Middle frontal gyrus (tissue), 1 donor: ENCODE measurements at regions not wholly inside any gene's neighbourhood (a gene's known extent, or its start where the extent isn't known, plus 50 kb on each side); places are given as distances from the start of the nearest gene placed in this dataset.
"Not testable (repeated sequence)": the region's sequence is repeated elsewhere in the genome, so short reads cannot be mapped to it uniquely, and the experiment has no call there.

ENCODE experiments used
- DNase-seq: peaks from one replicate; pipeline ENCODE4 v3.0.0-alpha.2; 2015; ENCODE audit warnings: low spot score; ENCODE audit errors: extremely low spot score

DNA sequence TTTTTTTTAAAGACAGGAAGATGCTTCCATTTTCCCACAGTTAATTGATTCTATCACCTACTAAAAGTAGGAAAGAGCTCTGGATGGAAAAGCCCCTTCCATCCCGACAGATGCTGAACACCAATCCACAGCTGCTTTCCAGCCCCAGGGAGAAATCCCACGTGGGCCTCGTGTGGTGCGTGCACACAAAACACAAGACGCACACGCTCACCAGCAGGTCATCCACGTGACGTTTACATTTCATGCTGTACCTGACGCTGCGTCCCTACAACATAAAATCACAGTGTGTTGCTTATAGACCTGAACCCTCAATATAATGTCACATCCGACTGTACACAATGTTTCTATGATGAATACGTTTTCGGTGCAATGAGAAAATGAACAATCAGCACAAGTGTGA lies 50.2 kb upstream of the DACT2 start:
- DNase-seq = no peak

DNA sequence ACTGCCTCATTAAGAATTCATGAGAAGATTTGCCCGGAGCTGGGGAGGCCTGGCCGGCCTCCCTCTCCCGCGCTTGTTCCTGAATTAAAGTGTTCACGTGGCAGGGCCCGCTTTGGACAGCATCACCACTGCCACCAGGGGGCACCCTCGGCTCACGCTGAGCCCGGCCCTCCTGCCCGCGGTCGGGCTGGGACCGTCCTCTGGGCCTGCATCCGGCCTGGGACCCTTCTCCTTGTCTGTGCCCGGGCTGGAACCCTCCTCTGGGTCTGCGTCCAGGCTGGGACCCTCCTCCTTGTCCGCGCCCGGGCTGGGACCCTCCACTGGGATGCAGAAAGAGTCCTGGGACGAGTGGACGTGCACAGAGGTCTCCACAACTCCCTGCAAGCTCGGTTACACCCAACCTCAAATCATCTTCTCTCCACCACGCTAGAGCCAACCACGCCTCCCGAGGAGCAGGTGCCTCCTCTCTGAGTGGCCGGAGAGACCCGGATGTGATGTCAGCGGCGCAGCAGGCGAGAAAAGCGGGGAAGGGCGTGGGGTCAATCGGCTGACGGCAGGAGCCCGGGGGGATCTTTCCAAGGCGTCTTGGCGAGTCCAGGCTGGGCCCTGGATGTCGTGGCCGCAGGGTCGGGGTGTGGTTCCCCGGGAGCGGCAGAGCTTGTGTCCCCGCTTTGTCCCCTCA lies 50.9 kb upstream of the DACT2 start:
- DNase-seq = peak; percentile 4

DNA sequence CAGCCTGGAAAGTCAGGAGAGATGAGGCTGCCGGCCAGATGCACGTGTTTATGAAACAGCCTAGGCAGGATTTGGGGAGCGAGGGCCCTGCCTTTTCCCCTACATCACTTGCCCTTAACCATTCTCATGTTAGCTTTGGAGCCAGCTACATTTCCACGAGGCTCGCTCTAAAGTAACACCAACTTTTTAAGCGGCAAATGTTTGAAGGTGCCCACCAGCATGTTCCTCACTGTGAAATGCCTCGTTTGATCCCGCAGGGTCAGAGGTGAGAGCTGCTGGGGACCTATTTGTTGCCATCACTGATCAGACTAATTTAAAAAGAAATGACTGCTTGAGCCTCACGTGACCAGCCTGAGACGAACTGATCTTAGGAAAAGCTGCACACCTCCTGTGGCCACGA lies 51.6 kb upstream of the DACT2 start:
- no peak for DNase-seq

GRCh38 chr6:168371618-168371980 lies 52.0 kb upstream of the DACT2 start:
- no peak for DNase-seq

DNA sequence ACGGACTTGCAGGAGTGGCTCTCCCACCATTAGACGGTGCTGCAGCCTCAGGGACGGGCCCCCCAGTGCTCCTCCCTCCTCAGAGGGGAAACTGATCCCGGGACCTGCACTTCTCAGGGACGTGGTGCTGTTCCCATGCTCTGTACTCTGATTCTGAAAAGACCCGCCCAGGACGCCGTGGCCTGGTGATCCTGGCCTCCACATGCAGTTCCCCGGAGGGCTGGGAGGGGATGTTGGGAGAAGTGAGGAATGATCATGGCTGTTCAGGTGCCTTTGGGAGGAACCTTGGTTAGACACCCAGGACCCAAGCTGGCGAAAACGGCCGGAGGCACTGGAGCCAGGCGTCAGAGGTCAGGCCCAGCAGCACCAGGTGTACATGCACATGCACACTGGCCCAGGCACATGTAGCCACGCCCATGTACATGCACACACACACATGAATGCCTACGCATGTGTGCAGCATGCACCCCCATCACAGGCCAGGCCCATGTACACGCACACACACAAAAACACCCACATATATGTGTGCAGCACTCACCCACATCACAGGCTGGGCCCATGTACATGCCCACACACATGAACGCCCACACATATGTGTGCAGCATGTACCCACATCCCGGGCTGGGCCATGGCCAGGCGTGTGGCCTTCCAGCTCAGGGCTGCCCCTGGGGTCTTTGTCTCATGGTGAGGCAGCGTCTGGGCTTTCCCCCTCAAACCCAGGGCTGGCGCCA lies 52.6 kb upstream of the DACT2 start:
- DNase-seq = no peak

DNA sequence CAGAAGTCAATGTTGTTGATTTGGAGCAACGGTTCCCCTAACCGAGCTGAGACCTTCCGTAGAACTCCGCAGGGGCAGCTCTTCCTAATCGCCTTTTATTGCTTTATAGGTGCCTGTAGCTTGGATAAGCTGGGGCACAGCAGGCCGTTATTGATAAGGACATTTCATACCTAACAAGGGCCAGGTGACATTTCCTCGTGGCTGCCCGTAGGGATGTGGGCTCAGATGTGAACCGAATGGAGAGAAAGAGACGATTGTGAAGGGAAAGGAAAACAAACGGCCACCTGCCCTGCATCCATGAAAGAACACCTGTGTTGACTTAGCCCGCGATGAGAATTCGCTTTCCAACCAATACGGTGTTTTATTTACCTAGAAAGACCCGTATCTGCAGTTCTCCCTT lies 53.3 kb upstream of the DACT2 start:
- no peak for DNase-seq

DNA sequence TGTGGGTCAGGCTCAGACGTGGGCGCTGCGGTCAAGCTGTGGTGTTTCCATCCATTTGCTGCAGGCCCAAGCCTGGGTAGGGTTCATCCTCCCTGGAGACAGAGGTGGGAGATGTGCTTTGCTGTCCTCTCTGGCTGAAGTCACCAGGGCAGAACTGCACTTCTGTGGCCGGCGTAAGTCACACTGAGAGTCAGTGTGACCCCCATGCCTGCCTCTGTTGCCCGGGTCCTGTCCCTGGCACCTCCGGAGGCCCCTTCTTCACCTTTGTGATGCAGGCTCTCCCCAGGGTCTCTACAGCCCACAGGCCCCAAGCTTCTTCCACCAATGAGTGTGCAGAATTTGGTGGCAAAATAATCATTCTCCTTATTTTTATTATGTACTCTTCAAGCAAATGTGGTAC lies 53.8 kb upstream of the DACT2 start:
- DNase-seq = no peak

DNA sequence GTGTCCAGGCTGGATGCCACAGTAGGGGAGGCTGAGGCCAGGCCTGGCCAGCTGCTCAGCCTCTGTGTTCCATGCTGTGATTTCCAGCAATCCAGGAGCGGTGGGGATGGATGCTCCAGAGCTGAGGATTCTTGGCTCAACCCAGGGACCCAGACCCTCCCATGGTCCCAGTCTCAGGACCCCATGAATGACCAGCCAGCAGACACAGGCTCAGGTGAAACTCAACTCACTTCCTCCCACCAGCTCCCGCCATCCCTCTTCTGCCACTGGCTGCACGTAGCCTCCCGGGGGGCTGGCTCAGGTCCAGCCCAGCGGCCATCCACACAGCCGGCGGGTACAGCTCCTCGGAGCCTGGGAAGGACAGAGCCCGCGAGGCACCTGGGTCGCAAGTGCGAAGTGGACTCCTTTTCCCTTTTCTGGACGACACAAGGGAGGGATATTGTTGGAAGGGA lies 54.5 kb upstream of the DACT2 start:
- no peak for DNase-seq

- DNase-seq = no peak
These were observed 55.0 kb upstream of the DACT2 start for GRCh38 chr6:168374541-168375071.

GRCh38 chr6:168376120-168376519 lies 56.5 kb upstream of the DACT2 start:
- no peak for DNase-seq

- DNase-seq = no peak
These were observed 57.4 kb upstream of the DACT2 start for GRCh38 chr6:168376811-168377483.

DNA sequence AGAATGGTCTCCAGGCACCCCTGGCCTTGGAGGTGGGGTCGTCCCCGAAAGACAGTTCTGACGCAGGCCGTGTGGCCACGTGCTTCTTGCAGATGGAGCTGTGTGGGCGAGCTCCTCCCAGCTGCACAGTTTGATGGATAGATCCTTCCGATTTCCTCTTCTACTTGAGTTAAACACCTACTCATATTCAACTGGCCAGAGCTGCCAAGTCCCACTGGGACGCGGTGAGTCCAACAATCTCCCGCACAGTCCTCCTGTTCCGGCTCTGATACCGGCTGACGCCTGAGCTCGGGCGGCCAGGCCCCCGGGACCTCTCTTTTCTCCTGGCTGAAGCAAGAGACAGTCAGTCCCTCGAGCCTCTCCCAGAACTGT lies 57.9 kb upstream of the DACT2 start:
- DNase-seq = no peak

DNA sequence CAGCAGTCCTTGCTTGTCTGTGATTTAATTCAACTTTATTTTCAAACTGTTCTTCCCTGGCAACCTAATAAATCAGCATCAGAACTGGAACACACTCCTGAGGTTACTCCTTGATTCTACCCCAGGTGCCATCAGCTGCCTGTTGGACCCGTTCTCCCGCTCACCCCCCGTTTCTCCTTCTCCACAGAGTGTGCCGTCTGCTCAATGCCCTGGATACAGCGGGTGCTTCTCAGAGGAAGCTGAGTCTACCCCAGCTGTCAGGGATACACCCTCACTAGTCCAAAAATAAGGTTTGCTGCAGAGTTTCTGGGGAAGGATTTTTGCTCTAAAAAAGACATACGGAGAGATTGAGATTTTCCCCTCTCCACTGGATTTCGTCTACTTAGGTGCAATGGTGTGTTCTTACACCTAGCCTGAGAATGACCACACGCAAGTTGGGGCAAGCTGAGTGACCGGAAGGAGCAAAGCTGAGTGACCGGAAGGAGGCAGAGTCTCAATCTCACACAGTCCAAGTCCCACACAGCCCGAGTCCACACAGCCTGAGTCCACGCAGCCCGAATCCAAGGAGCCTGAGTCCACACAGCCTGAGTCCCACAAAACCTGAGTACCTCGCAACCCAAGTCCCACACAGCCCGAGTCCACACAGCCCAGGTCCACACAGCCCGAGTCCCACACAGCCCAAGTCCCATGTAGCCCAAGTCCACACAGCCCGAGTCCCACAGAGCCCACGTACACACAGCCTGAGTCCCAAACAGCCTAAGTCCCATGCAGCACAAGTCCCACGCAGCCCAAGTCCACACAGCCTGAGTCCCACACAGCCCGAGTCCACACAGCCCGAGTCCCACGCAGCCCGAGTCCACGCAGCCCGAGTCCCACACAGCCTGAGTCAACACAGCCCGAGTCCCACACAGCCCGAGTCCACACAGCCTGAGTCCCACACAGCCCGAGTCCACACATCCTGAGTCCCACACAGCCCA lies 58.6 kb upstream of the DACT2 start:
- peak; percentile 16 for DNase-seq

DNA sequence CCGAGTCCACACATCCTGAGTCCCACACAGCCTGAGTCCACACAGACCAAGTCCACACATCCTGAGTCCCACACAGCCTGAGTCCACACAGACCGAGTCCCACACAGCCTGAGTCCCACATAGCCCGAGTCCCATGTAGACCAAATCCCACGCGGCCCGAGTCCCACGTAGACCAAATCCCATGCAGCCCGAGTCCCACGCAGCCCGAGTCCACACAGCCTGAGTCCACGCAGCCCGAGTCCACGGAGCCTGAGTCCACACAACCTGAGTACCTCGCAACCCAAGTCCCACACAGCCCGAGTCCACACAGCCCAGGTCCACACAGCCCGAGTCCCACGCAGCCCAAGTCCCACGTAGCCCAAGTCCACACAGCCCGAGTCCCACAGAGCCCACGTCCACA lies 60.0 kb upstream of the DACT2 start:
- DNase-seq = not testable (repeated sequence)

GRCh38 chr6:168380166-168380955 lies 60.6 kb upstream of the SMOC2 start:
- DNase-seq = not testable (repeated sequence)

DNA sequence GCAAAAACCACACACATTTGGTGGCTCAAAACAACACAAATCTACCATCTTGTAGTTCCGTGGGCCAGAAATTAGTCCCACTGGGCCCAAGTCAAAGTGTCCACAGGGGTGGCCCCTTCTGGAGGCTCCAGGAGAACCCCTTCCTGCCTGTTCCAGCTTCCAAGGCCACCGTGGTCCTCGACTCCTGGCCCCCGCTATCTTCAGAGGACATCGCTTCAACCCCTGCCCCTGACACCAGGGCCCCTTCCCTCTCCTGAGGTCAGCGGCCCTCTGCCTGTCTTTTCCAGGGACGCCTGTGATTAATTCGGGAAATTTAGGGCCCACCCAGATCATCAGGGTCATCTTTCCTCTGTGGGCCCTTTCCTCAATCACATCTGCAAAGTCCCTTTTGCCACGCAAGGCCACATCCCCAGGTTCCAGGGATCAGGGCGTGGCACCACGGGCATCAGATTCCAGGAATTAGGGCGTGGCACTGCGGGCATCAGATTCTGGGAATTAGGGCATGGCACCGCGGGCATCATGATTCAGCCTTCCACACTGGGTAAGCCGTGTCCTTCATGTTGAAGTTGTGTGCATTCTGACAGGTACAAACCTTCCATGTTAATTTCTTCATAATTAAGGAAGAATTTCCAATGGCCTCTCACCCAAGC lies 59.9 kb upstream of the SMOC2 start:
- DNase-seq = no peak

DNA sequence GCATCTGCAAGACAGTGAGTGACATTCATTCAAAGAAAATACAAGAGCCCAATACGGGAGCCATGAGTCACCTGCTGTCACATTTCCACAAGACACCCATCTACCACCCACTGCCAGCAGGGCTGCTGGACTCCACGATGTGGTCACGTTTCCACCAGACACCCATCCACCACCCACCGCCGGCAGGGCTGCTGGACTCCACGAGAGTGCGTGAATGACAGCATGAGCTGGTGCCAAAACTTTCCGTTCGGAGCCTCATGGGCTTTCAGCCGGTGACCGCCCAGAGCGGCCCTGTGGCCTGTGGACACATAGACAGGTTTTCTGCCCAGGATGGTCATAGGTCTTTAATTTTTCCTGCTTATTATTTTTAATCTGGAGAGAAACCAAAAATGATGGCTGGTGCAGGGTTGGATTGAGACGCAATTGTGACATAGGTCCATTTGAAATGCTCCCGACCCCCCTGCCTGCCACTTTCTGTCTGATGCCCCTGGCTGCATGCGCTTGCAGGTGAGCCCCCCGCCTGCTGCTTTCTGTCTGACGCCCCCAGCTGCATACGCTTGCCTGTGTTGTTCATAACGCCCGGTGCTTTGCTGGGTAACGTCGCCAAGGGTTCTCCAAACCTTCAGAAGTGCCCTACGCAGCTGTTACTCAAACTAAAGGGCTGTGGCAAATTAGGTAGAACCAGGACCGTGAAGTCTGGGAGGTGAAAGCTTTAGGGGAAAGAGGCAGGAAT lies 59.1 kb upstream of the SMOC2 start:
- no peak for DNase-seq

- no peak for DNase-seq
These were observed 57.7 kb upstream of the SMOC2 start for GRCh38 chr6:168383062-168383854.
